Endodermal cell (in vitro differentiated cells): ENCODE measurements at regions not wholly inside any gene's neighbourhood (a gene's known extent, or its start where the extent isn't known, plus 50 kb on each side); places are given as distances from the start of the nearest gene placed in this dataset.

ENCODE experiments used
- DNase-seq: peaks from one replicate; pipeline ENCODE4 v3.0.0-alpha.2; 2017
- H3K27ac ChIP-seq: 2 replicates; pipeline ENCODE4 v1.5.1; 2013; ENCODE audit warnings: mild to moderate bottlenecking, low read depth, low read length, moderate library complexity
- H3K27me3 ChIP-seq: 2 replicates; pipeline ENCODE4 v1.6.1; 2013; ENCODE audit warnings: mild to moderate bottlenecking, low read length, moderate library complexity; ENCODE audit not compliant: insufficient read depth, control insufficient read depth, poor library complexity, severe bottlenecking
- H3K36me3 ChIP-seq: 2 replicates; pipeline ENCODE4 v1.7.0; 2013; ENCODE audit warnings: mild to moderate bottlenecking, low read length, moderate library complexity; ENCODE audit not compliant: control insufficient read depth, insufficient read depth
- H3K4me1 ChIP-seq: one replicate; pipeline ENCODE4 v1.7.0; 2013; ENCODE audit warnings: low read length; ENCODE audit not compliant: control insufficient read depth, insufficient read depth
- H3K4me3 ChIP-seq: 2 replicates; pipeline ENCODE4 v1.5.1; 2013; ENCODE audit warnings: mild to moderate bottlenecking, low read length, moderate library complexity
- H3K9ac ChIP-seq: 2 replicates; pipeline ENCODE4 v1.6.1; 2013; ENCODE audit warnings: mild to moderate bottlenecking, low read length, moderate library complexity; ENCODE audit not compliant: poor library complexity, severe bottlenecking; ENCODE audit errors: extremely low read depth
- H3K9me3 ChIP-seq: 2 replicates; pipeline ENCODE4 v1.6.1; 2013; ENCODE audit warnings: mild to moderate bottlenecking, low read length, moderate library complexity; ENCODE audit not compliant: control insufficient read depth
- H3K27ac Mint-ChIP-seq: 2 replicates; pipeline ENCODE4 v1.8.0; 2020; ENCODE audit warnings: mixed read lengths
- H3K27me3 Mint-ChIP-seq: 2 replicates; pipeline ENCODE4 v1.8.0; 2021; ENCODE audit warnings: mild to moderate bottlenecking, mixed read lengths; ENCODE audit not compliant: insufficient read depth
- H3K36me3 Mint-ChIP-seq: 2 replicates; pipeline ENCODE4 v1.8.0; 2020; ENCODE audit warnings: low read depth, mixed read lengths
- H3K4me1 Mint-ChIP-seq: 2 replicates; pipeline ENCODE4 v1.8.0; 2020; ENCODE audit warnings: mixed read lengths
- H3K4me3 Mint-ChIP-seq: 2 replicates; pipeline ENCODE4 v1.8.0; 2020; ENCODE audit warnings: mild to moderate bottlenecking, moderate library complexity, mixed read lengths
- H3K9me3 Mint-ChIP-seq: 2 replicates; pipeline ENCODE4 v1.8.0; 2020; ENCODE audit warnings: mild to moderate bottlenecking, mixed read lengths
- WGBS, 2 experiments: methylation state at CpG; one replicate each; pipeline versions ENCODE4 v1.1.5 to v1.1.7; 2013; ENCODE audit warnings: missing lambda C conversion rate in 2 of 2, mixed read lengths in 1 of 2; ENCODE audit not compliant: insufficient coverage in 1 of 2, insufficient read length in 1 of 2; 5-methylcytosine and 5-hydroxymethylcytosine counted together
- TF ChIP-seq, protein P1 (sequence below): fragments of 200-600 bp; sonication (generic); conservative IDR thresholded peaks from 2 replicates; pipeline ENCODE4 v1.5.0; 2021; ENCODE audit warnings: antibody characterized with exemption, mild to moderate bottlenecking

DNA sequence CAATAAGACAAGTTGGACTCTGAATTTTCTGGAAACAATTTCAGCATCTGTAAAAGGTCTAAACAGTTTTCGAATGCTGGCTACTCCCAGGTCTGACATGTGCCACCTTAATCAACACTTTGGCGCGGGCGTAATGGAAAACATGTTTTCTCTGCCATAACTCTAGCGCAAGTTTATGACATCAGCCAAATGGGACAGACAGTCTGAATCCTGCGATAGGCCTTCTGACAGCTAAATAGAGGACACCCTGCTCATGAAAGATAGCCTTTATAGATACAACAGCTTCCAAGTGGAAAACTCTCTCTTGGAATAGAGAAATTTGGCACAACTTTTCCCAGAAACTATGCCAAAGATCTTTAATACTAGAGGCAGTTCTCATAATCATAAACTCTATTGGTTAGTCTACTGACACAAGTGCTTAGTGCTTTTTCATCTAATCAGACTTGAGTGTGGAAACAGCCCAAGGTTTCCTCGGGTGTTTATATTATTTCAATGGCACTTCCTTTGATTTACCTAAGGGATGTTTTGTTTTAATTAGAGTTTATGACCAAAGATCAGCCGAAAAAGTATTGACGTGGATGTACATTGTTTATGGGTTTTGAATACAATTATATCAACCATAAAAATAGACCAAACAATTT is 120.1 kb upstream of the DPH6 start:
- Histone ChIP-seq H3K27ac (no peak overlapping the region), H3K27me3 (no peaks in the 10 kb centered on the region), H3K4me1 (peaks cover 7% of the 10 kb centered on the region), H3K9me3 (no peaks in the 10 kb centered on the region), H3K36me3 (no peaks in the 10 kb centered on the region), H3K4me3 (no peak overlapping the region), H3K9ac (no peak overlapping the region)
- Mint-ChIP-seq H3K4me3 (no peak overlapping the region), H3K4me1 (peaks cover 17% of the 10 kb centered on the region), H3K27me3 (peaks cover 16% of the 10 kb centered on the region), H3K9me3 (no peaks in the 10 kb centered on the region), H3K36me3 (no peaks in the 10 kb centered on the region), H3K27ac (no peak overlapping the region)
- TF ChIP-seq, protein P1, sequence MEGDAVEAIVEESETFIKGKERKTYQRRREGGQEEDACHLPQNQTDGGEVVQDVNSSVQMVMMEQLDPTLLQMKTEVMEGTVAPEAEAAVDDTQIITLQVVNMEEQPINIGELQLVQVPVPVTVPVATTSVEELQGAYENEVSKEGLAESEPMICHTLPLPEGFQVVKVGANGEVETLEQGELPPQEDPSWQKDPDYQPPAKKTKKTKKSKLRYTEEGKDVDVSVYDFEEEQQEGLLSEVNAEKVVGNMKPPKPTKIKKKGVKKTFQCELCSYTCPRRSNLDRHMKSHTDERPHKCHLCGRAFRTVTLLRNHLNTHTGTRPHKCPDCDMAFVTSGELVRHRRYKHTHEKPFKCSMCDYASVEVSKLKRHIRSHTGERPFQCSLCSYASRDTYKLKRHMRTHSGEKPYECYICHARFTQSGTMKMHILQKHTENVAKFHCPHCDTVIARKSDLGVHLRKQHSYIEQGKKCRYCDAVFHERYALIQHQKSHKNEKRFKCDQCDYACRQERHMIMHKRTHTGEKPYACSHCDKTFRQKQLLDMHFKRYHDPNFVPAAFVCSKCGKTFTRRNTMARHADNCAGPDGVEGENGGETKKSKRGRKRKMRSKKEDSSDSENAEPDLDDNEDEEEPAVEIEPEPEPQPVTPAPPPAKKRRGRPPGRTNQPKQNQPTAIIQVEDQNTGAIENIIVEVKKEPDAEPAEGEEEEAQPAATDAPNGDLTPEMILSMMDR, result no peak
- no peak for DNase-seq
- 94 to 97% methylated on average over 7 of the region's 9 CpGs for WGBS, 2 experiments

DNA sequence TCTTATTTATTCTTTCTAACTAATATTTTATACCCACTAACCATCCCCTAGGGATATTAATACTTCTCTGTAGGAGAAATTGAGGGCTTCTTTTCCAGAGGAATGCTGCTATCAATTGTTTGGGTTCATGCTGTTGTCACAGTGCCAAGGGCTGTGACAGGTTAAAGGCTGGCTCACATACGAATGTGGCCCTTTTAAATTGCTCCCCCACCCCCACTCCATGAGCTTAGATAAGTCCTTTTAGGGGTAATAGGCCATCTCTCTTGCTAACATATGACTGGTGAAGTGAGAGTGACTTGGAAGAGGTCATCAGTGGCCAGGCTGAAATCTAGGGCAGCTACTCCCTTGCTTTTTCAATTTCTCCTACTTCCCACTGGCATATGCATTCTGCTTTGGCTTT is 121.9 kb upstream of the DPH6 start:
- Mint-ChIP-seq H3K27ac (peak overlapping the region; percentile 32), H3K9me3 (no peaks in the 10 kb centered on the region), H3K36me3 (no peaks in the 10 kb centered on the region), H3K4me1 (peaks cover 23% of the 10 kb centered on the region), H3K4me3 (no peak overlapping the region), H3K27me3 (peaks cover 18% of the 10 kb centered on the region)
- Histone ChIP-seq H3K36me3 (no peaks in the 10 kb centered on the region), H3K9ac (no peak overlapping the region), H3K9me3 (no peaks in the 10 kb centered on the region), H3K4me3 (no peak overlapping the region), H3K27me3 (no peaks in the 10 kb centered on the region), H3K4me1 (peaks cover 14% of the 10 kb centered on the region), H3K27ac (no peak overlapping the region)
- WGBS, 2 experiments, result no CpG with 5 or more reads among the region's 1 CpG
- TF ChIP-seq, protein P1, result no peak
- DNase-seq, result no peak

DNA sequence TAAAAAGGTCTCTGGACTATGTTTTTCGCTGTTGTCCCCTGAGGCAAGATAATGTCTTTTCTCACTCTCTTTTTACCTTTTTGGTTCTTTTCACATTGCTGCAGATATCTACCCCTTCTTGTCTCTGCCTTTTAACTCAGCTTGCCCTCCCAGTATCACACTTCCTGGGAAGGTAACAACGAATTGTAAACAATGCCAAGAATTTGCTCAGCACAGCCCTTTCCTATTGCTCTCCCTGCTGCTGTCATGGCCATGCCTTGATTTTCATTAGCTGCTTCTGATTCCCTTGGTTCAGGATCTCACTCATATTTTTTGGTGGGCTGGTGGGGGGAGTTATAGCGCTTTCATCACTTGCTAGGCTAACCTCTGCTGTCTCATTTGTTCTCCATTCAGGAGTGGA is 123.1 kb upstream of the DPH6 start:
- no peaks in the 10 kb centered on the region for H3K9me3 ChIP-seq
- Mint-ChIP-seq H3K9me3 (no peaks in the 10 kb centered on the region), H3K4me3 (no peak overlapping the region), H3K4me1 (peaks cover 30% of the 10 kb centered on the region), H3K27ac (peak overlapping the region; percentile 64), H3K36me3 (no peaks in the 10 kb centered on the region), H3K27me3 (peaks cover 18% of the 10 kb centered on the region)
- peak; percentile 75 for DNase-seq
- TF ChIP-seq, protein P1, result no peak
- peaks cover 17% of the 10 kb centered on the region for H3K4me1 ChIP-seq
- no peak overlapping the region for H3K9ac ChIP-seq
- H3K4me3 ChIP-seq, result peak overlapping the region; percentile 37
- no peak overlapping the region for H3K27ac ChIP-seq
- no peaks in the 10 kb centered on the region for H3K36me3 ChIP-seq
- WGBS, 2 experiments, result 42 to 69% methylated on average over 2 to 3 of the region's 3 CpGs
- H3K27me3 ChIP-seq, result no peaks in the 10 kb centered on the region
